ENCODE measurements at regions not wholly inside any gene's neighbourhood (a gene's known extent, or its start where the extent isn't known, plus 50 kb on each side); places are given as distances from the start of the nearest gene placed in this dataset.
"Not testable (repeated sequence)": the region's sequence is repeated elsewhere in the genome, so short reads cannot be mapped to it uniquely, and the experiment has no call there.

DNA sequence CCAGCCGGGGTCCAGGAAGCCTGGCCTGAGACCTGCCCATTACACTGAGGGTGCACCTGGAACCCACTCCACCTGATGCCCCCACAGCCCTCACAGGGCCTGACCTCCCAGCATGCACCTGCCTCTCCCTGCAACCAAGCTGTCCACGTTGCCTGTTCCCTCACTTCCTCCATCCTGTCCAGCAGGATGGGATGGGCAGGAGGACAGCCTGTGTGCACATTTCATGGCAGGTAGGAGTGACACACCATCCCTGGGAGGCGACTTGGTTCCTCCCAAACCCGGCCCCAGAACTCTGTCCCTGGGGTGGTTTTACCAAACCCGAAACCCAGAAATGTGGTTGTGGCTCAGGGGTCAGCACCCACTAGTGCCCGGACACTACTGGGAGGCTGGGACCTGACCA, 203.8 kb upstream of the ZNF519 start:
- DNase-seq; H3K9me3 ChIP-seq (replicated peaks; ENCODE audit: insufficient read depth, low read length); H2AFZ ChIP-seq (ENCODE audit: low read length); H3K4me1 ChIP-seq (ENCODE audit: low read length); H3K79me2 ChIP-seq (ENCODE audit: low read length); H3K9ac ChIP-seq (ENCODE audit: low read length); H4K20me1 ChIP-seq (ENCODE audit: insufficient read depth, low read length); H3K27me3 ChIP-seq (replicated peaks; ENCODE audit: insufficient read depth, low read length); H3K27ac ChIP-seq (ENCODE audit: low read length); H3K4me3 ChIP-seq (ENCODE audit: low read length); H3F3A ChIP-seq (ENCODE audit: insufficient read depth, low read length); H3K36me3 ChIP-seq (replicated peaks; ENCODE audit: insufficient read depth, low read length); H3K9me2 ChIP-seq (replicated peaks; ENCODE audit: insufficient read depth, low read length); H3K4me2 ChIP-seq (ENCODE audit: low read depth, low read length): not testable (repeated sequence)

DNA sequence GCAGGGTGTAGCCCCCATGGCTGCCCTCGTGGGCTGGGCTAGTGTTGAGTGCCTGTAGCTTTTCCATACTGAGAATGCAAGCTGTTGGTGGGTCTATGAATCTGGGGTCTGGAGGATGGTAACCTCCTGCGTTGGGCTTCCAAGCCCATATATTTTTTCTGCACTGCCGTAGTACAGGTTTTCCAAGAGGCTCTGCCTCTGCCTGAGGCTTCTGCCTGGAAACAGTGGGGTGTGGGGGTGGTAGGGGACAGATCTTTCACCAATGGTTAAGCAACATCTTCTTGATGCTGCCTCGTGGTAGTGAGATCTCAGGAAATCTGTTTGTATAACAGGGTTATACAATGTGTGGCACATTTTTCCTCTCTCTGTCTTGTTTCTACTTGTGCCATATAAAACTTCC, 189.0 kb upstream of the ZNF519 start:
- H3K4me2 ChIP-seq (ENCODE audit: low read depth, low read length); H3F3A ChIP-seq (ENCODE audit: insufficient read depth, low read length); H3K4me1 ChIP-seq (ENCODE audit: low read length); H2AFZ ChIP-seq (ENCODE audit: low read length); H3K9me3 ChIP-seq (replicated peaks; ENCODE audit: insufficient read depth, low read length); H3K4me3 ChIP-seq (ENCODE audit: low read length); H4K20me1 ChIP-seq (ENCODE audit: insufficient read depth, low read length); H3K79me2 ChIP-seq (ENCODE audit: low read length); H3K9me2 ChIP-seq (replicated peaks; ENCODE audit: insufficient read depth, low read length); H3K9ac ChIP-seq (ENCODE audit: low read length); H3K36me3 ChIP-seq (replicated peaks; ENCODE audit: insufficient read depth, low read length); DNase-seq; H3K27ac ChIP-seq (ENCODE audit: low read length); H3K27me3 ChIP-seq (replicated peaks; ENCODE audit: insufficient read depth, low read length): not testable (repeated sequence)

DNA sequence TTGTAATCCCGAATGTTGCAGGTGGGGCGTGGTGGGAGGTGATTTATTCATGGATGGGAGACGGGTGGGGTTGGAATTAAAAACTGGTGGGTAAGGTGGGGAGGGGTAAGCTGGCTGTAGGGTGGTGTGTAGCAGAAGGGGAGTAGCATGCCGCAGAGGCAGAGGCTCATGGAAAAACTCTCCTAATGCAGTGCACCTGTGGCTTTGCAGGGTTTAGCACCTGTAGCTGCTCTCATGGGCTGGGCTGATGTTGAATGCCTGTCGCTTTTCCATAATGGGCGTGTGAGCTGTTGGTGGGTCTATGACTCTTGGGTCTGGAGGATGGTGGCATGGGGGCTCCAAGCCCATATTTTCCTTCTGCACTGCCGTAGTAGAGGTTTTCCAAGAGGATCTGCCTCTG, 169.0 kb upstream of the ZNF519 start:
- not testable (repeated sequence) for H3K4me1 ChIP-seq (ENCODE audit: low read length); H3K9me3 ChIP-seq (replicated peaks; ENCODE audit: insufficient read depth, low read length); H3F3A ChIP-seq (ENCODE audit: insufficient read depth, low read length)

DNA sequence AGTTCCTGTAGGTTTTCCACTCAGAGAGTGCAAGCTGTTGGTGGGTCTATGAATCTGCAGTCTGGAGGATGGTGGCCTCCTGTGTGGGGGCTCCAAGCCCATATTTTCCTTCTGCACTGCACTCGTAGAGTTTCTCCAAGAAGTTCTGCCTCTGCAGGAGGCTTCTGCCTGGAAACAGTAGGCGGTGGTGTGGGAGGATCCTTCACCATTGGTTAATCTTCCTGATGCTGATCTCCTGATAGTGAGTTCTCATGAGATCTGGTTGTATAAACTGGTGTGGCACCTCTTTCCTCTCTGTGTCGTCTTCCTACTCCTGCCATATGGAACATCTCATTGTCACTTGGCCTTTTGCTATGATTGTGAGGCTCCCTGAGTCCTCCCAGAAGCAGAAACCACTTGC, 162.8 kb upstream of the ZNF519 start:
- H3K4me3 ChIP-seq (ENCODE audit: low read length); H3K4me1 ChIP-seq (ENCODE audit: low read length); H3K36me3 ChIP-seq (replicated peaks; ENCODE audit: insufficient read depth, low read length); H3K27me3 ChIP-seq (replicated peaks; ENCODE audit: insufficient read depth, low read length); H3F3A ChIP-seq (ENCODE audit: insufficient read depth, low read length); H2AFZ ChIP-seq (ENCODE audit: low read length); H3K9ac ChIP-seq (ENCODE audit: low read length); H3K4me2 ChIP-seq (ENCODE audit: low read depth, low read length); H3K27ac ChIP-seq (ENCODE audit: low read length); H3K9me2 ChIP-seq (replicated peaks; ENCODE audit: insufficient read depth, low read length); H4K20me1 ChIP-seq (ENCODE audit: insufficient read depth, low read length); H3K9me3 ChIP-seq (replicated peaks; ENCODE audit: insufficient read depth, low read length); DNase-seq; H3K79me2 ChIP-seq (ENCODE audit: low read length): not testable (repeated sequence)

More for the DNA sequence above, 169.0 kb upstream of the ZNF519 start:
- H3K4me2 ChIP-seq (ENCODE audit: low read depth, low read length); H3K36me3 ChIP-seq (replicated peaks; ENCODE audit: insufficient read depth, low read length); H3K9me2 ChIP-seq (replicated peaks; ENCODE audit: insufficient read depth, low read length); H3K27ac ChIP-seq (ENCODE audit: low read length); H3K79me2 ChIP-seq (ENCODE audit: low read length); H3K4me3 ChIP-seq (ENCODE audit: low read length); DNase-seq; H4K20me1 ChIP-seq (ENCODE audit: insufficient read depth, low read length); H3K27me3 ChIP-seq (replicated peaks; ENCODE audit: insufficient read depth, low read length); H3K9ac ChIP-seq (ENCODE audit: low read length); H2AFZ ChIP-seq (ENCODE audit: low read length): not testable (repeated sequence)

DNA sequence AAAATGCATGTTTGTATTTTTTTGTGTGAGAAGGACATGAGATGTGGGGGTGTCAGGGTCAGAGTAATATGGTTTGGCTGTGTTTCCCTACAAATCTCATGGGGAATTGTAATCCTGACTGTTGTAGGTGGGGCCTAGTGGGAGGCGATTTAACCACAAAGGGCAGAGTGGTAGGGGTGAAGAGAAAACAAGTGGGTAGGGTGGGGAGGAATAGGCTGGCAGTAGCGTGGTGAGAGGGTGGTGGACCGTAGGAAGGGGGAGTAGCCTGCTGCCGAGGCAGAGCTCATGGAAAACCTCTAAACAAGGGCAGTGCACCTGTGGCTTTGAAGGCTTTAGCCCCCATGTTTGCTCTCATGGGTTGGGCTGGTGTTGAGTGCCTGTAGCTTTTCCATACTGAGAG, 152.8 kb upstream of the ZNF519 start:
- Histone ChIP-seq H3K4me2 (ENCODE audit: low read depth, low read length) (no peak overlapping the region), H3K79me2 (ENCODE audit: low read length) (no peaks in the 10 kb centered on the region), H3K9me2 (replicated peaks; ENCODE audit: insufficient read depth, low read length) (no peaks in the 10 kb centered on the region), H3K9me3 (replicated peaks; ENCODE audit: insufficient read depth, low read length) (no peaks in the 10 kb centered on the region), H3K27ac (ENCODE audit: low read length) (no peak overlapping the region), H3K36me3 (replicated peaks; ENCODE audit: insufficient read depth, low read length) (no peaks in the 10 kb centered on the region), H3K4me3 (ENCODE audit: low read length) (no peak overlapping the region), H4K20me1 (ENCODE audit: insufficient read depth, low read length) (no peaks in the 10 kb centered on the region), H2AFZ (ENCODE audit: low read length) (no peak overlapping the region), H3K4me1 (ENCODE audit: low read length) (no peaks in the 10 kb centered on the region), H3K9ac (ENCODE audit: low read length) (no peak overlapping the region), H3K27me3 (replicated peaks; ENCODE audit: insufficient read depth, low read length) (no peaks in the 10 kb centered on the region), H3F3A (ENCODE audit: insufficient read depth, low read length) (no peaks in the 10 kb centered on the region)
- TF ChIP-seq EZH2 (optimal IDR thresholded peaks at IDR 0.05; ENCODE audit: low read depth, low read length) (no peak), EZH2phosphoT487 (IDR thresholded peaks at IDR 0.05; ENCODE audit: low read length) (no peak)
- TF ChIP-seq, protein P1, sequence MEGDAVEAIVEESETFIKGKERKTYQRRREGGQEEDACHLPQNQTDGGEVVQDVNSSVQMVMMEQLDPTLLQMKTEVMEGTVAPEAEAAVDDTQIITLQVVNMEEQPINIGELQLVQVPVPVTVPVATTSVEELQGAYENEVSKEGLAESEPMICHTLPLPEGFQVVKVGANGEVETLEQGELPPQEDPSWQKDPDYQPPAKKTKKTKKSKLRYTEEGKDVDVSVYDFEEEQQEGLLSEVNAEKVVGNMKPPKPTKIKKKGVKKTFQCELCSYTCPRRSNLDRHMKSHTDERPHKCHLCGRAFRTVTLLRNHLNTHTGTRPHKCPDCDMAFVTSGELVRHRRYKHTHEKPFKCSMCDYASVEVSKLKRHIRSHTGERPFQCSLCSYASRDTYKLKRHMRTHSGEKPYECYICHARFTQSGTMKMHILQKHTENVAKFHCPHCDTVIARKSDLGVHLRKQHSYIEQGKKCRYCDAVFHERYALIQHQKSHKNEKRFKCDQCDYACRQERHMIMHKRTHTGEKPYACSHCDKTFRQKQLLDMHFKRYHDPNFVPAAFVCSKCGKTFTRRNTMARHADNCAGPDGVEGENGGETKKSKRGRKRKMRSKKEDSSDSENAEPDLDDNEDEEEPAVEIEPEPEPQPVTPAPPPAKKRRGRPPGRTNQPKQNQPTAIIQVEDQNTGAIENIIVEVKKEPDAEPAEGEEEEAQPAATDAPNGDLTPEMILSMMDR (IDR thresholded peaks at IDR 0.05; ENCODE audit: low read length), result no peak
- DNase-seq, result no peak

DNA sequence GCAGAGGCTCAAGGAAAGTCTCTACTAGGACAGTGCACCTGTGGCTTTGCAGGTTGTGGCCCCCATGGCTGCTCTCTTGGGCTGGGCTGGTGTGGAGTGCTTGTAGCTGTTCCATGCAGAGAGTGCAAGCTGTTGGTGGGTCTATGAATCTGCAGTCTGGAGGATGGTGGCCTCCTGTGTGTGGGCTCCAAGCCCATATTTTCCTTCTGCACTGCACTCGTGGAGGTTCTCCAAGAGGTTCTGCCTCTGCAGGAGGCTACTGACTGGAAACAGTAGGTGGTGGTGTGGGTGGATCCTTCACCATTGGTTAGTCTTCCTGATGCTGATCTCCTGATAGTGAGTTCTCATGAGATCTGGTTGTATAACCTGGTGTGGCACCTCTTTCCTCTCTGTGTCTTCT, 143.2 kb upstream of the ZNF519 start:
- H3K4me2 ChIP-seq (ENCODE audit: low read depth, low read length); H3K27me3 ChIP-seq (replicated peaks; ENCODE audit: insufficient read depth, low read length); H4K20me1 ChIP-seq (ENCODE audit: insufficient read depth, low read length); H3K27ac ChIP-seq (ENCODE audit: low read length); H3K79me2 ChIP-seq (ENCODE audit: low read length); H3F3A ChIP-seq (ENCODE audit: insufficient read depth, low read length); H3K36me3 ChIP-seq (replicated peaks; ENCODE audit: insufficient read depth, low read length); H3K4me3 ChIP-seq (ENCODE audit: low read length); H3K4me1 ChIP-seq (ENCODE audit: low read length); H3K9me3 ChIP-seq (replicated peaks; ENCODE audit: insufficient read depth, low read length); DNase-seq; H2AFZ ChIP-seq (ENCODE audit: low read length); H3K9ac ChIP-seq (ENCODE audit: low read length); H3K9me2 ChIP-seq (replicated peaks; ENCODE audit: insufficient read depth, low read length): not testable (repeated sequence)

DNA sequence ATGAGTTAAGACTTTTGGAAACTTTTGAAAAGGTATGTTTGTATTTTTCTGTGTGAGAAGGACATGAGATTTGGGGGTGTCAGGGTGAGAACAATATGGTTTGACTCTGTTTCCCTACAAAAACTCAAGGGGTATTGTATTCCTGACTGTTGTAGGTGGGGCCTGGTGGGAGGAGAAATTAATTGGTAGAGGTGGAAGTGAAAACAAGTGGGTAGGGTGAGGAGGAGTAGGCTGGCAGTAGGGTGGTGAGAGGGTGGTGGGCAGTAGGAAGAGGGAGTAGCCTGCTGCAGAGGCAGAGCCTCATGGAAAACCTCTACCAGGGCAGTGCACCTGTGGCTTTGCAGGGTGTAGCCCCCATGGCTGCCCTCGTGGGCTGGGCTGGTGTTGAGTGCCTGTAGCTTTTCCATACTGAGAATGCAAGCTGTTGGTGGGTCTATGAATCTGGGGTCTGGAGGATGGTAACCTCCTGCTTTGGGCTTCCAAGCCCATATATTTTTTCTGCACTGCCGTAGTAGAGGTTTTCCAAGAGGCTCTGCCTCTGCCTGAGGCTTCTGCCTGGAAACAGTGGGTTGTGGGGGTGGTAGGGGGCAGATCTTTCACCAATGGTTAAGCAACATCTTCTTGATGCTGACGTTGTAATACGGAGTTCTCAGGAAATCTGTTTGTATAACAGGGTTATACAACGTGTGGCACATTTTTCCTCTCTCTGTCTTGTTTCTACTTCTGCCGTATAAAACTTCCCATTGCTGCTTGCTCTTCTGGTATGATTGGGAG, 133.6 kb upstream of the ZNF519 start:
- not testable (repeated sequence) for H3K4me3 ChIP-seq (ENCODE audit: low read length); H3K4me1 ChIP-seq (ENCODE audit: low read length); H4K20me1 ChIP-seq (ENCODE audit: insufficient read depth, low read length); H3K4me2 ChIP-seq (ENCODE audit: low read depth, low read length); H3K27ac ChIP-seq (ENCODE audit: low read length); DNase-seq; H3K27me3 ChIP-seq (replicated peaks; ENCODE audit: insufficient read depth, low read length); H3F3A ChIP-seq (ENCODE audit: insufficient read depth, low read length); H3K9me3 ChIP-seq (replicated peaks; ENCODE audit: insufficient read depth, low read length); H3K9ac ChIP-seq (ENCODE audit: low read length); H3K9me2 ChIP-seq (replicated peaks; ENCODE audit: insufficient read depth, low read length); H3K79me2 ChIP-seq (ENCODE audit: low read length); H3K36me3 ChIP-seq (replicated peaks; ENCODE audit: insufficient read depth, low read length); H2AFZ ChIP-seq (ENCODE audit: low read length)

Data from MM.1S (cell line).